ENCODE measurements at regions not wholly inside any gene's neighbourhood (a gene's known extent, or its start where the extent isn't known, plus 50 kb on each side); places are given as distances from the start of the nearest gene placed in this dataset.
"Not testable (repeated sequence)": the region's sequence is repeated elsewhere in the genome, so short reads cannot be mapped to it uniquely, and the experiment has no call there.

DNA sequence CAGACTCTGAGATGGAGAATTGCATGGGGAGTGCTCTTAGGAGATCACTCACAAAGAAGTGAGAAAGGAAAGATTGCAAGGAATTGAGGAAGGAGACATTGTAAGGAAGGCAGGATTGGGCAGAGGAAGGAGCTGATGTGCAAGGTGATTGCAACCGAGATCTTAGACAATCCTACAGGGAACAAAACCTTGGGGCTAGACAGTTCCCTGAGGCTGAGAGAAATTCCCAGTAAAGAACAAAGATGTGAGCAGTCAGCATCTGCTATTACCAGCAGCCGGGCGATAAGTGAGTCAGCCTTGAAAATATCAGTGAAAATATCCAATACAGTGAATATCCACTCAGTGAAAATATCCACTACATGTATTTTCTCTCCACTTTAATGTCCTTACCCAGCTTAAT, 143.6 kb upstream of the TBC1D5 start:
- TF ChIP-seq, protein P1, sequence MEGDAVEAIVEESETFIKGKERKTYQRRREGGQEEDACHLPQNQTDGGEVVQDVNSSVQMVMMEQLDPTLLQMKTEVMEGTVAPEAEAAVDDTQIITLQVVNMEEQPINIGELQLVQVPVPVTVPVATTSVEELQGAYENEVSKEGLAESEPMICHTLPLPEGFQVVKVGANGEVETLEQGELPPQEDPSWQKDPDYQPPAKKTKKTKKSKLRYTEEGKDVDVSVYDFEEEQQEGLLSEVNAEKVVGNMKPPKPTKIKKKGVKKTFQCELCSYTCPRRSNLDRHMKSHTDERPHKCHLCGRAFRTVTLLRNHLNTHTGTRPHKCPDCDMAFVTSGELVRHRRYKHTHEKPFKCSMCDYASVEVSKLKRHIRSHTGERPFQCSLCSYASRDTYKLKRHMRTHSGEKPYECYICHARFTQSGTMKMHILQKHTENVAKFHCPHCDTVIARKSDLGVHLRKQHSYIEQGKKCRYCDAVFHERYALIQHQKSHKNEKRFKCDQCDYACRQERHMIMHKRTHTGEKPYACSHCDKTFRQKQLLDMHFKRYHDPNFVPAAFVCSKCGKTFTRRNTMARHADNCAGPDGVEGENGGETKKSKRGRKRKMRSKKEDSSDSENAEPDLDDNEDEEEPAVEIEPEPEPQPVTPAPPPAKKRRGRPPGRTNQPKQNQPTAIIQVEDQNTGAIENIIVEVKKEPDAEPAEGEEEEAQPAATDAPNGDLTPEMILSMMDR (IDR thresholded peaks at IDR 0.05; ENCODE audit: low read depth, low read length, missing control alignments), result no peak
- no peak for DNase-seq (ENCODE audit: extremely low read depth, low read depth)
- H3K4me3 ChIP-seq (replicated peaks; ENCODE audit: low read depth, low read length), result no peak overlapping the region

DNA sequence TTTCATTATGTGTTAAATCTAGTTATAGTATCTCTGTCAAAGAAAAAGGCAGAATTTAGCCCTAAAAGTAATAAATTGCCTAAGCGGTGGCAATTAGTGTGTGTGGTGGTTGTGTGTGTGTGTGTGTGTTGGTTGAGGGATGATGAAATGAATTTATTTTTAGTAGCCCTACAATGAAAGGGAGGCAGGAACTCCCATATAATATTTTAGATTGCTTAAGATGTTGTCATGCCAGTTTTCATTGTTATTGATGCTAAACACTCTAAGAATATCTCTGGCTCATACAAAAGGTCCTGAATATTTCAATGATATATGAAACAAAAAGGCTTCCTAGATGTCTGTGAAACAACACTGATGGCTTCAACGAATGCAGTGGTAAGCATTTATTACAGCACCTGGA, 140.6 kb upstream of the TBC1D5 start:
- no peak for DNase-seq (ENCODE audit: extremely low read depth, low read depth)
- no peak overlapping the region for H3K4me3 ChIP-seq (replicated peaks; ENCODE audit: low read depth, low read length)
- TF ChIP-seq, protein P1 (IDR thresholded peaks at IDR 0.05; ENCODE audit: low read depth, low read length, missing control alignments), result no peak

DNA sequence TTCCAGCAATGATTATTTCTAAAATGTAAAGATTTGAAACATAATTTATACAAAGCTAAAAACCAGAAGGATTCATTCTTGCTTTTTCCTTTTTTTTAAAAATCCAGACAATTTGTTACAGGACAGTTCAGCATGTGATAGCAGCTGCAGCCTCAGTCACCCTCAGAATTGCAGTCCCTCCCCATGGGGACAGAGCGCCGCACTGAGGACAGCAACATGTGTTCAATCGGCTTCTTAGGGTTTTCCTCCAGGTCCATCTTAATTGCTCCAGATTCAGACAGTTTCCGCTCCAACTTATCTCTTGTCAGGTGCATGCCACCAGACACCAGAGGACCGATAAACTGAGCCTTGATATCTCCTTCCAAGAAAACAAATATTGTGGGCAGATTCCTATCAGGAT, 134.9 kb upstream of the TBC1D5 start:
- DNase-seq (ENCODE audit: extremely low read depth, low read depth), result no peak
- H3K4me3 ChIP-seq (replicated peaks; ENCODE audit: low read depth, low read length), result no peak overlapping the region
- TF ChIP-seq, protein P1 (IDR thresholded peaks at IDR 0.05; ENCODE audit: low read depth, low read length, missing control alignments), result no peak

DNA sequence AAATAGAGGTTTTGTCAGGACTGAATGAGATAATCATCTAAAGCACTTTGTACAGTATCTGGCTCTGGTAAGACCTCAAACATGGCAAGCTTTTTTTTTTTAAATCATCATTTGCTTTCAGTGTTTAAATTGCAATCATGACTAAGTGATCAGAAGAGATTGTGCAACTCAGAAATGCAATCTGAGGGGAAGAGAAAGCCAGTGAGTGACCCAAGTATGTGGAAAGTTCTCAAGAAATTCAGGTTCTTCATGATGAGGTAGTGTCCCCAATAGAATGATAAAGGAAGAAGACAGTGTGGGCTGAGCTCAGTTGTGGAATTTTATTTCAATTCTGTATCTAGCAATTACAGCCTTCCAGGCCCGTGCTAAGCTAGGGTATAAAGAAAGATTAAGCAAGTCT, 132.2 kb upstream of the TBC1D5 start:
- no peak overlapping the region for H3K4me3 ChIP-seq (replicated peaks; ENCODE audit: low read depth, low read length)
- TF ChIP-seq, protein P1 (IDR thresholded peaks at IDR 0.05; ENCODE audit: low read depth, low read length, missing control alignments), result no peak
- DNase-seq (ENCODE audit: extremely low read depth, low read depth), result no peak

DNA sequence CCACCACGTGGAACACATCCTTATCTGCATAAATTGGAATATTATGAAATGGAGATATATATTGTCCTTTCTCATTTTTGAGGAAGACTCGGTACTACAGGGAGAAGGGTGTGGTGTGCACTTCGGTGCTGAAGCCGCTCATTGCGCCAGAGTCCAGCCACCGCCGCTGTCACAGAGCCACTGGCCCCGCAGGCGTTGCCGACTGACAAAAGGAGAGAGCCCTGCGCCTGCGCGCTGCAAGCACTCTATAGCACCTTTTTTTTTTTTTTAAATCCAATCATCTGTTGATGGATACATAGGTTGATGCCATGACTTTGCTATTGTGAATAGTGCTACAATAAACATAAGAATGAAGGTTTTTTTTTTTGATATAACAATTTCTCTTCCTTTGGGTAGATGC, 130.0 kb upstream of the TBC1D5 start:
- TF ChIP-seq, protein P1 (IDR thresholded peaks at IDR 0.05; ENCODE audit: low read depth, low read length, missing control alignments), result no peak
- no peak overlapping the region for H3K4me3 ChIP-seq (replicated peaks; ENCODE audit: low read depth, low read length)
- no peak for DNase-seq (ENCODE audit: extremely low read depth, low read depth)

DNA sequence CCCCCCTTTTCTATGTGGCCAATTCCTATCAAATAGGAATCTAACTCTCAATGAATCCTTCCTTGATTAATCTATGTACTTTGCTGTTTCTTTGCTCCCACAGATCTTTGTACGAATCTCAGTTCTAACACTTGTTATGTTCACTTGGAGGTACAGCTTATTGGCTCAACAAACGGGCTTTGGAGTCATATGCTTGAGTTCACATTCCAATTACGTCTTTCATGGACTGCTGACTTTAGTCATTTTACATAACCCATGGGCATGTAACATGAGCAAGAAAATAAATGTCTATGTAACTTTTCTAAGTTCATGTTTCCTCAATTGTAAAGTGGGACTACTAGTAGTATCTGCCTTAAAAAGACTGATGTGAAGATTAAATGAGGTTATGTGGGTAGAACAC, 123.2 kb upstream of the TBC1D5 start:
- no peak for DNase-seq (ENCODE audit: extremely low read depth, low read depth)
- no peak overlapping the region for H3K4me3 ChIP-seq (replicated peaks; ENCODE audit: low read depth, low read length)
- TF ChIP-seq, protein P1 (IDR thresholded peaks at IDR 0.05; ENCODE audit: low read depth, low read length, missing control alignments), result no peak

DNA sequence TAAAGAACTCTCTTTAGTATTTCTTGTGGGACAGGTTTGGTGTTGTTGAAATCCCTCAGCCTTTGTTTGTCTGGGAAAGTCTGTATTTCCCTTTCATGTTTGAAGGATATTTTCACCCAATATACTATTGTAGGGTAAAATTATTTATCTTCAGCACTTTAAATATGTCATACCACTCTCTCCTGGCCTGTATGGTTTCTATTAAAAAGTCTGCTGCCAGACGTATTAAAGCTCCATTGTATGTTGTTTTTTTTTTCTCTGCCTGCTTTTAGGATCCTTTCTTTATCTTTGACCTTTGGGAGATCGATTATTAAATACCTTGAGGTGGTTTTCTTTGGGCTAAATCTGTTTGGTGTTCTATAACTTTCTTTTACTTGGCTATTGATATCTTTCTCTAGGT, 119.0 kb upstream of the TBC1D5 start:
- no peak for DNase-seq (ENCODE audit: extremely low read depth, low read depth)
- H3K4me3 ChIP-seq (replicated peaks; ENCODE audit: low read depth, low read length), result no peak overlapping the region
- TF ChIP-seq, protein P1 (IDR thresholded peaks at IDR 0.05; ENCODE audit: low read depth, low read length, missing control alignments), result no peak

DNA sequence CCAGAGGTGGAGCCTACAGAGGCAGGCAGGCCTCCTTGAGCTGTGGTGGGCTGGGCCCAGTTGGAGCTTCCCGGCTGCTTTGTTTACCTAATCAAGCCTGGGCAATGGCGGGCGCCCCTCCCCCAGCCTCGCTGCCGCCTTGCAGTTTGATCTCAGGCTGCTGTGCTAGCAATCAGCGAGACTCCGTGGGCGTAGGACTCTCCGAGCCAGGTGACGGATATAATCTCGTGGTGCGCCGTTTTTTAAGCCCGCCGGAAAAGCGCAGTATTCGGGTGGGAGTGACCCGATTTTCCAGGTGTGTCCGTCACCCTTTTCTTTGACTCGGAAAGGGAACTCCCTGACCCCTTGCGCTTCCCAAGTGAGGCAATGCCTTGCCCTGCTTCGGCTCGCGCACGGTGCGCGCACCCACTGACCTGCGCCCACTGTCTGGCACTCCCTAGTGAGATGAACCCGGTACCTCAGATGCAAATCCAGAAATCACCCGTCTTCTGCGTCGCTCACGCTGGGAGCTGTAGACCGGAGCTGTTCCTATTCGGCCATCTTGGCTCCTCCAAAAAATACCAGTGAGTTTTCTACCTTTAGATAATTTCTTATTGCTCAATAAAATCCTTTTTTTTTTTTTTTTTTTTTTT, 118.5 kb upstream of the TBC1D5 start:
- not testable (repeated sequence) for H3K4me3 ChIP-seq (replicated peaks; ENCODE audit: low read depth, low read length); DNase-seq (ENCODE audit: extremely low read depth, low read depth)
